PFSK-1 (cell line): ENCODE measurements at regions not wholly inside any gene's neighbourhood (a gene's known extent, or its start where the extent isn't known, plus 50 kb on each side); places are given as distances from the start of the nearest gene placed in this dataset.

Experiments
- FOXP2 ChIP-seq: optimal IDR thresholded peaks from 2 replicates; pipeline ENCODE3; 2011; ENCODE audit warnings: borderline replicate concordance, control low read depth, inconsistent platforms; ENCODE audit not compliant: insufficient read depth; ENCODE audit errors: extremely low read length, extremely low read depth
- POLR2AphosphoS5 ChIP-seq: IDR thresholded peaks from 2 replicates; pipeline ENCODE4 v1.6.1; 2012; ENCODE audit warnings: low read depth, mild to moderate bottlenecking, control low read depth, low read length, moderate library complexity
- SIN3A ChIP-seq: IDR thresholded peaks from 2 replicates; pipeline ENCODE4 v1.6.1; 2012; ENCODE audit warnings: mild to moderate bottlenecking, low read length, moderate library complexity, borderline replicate concordance; ENCODE audit not compliant: insufficient read depth
- TAF1 ChIP-seq: IDR thresholded peaks from 2 replicates; pipeline ENCODE4 v1.6.1; 2012; ENCODE audit warnings: low read length, control low read depth, borderline replicate concordance; ENCODE audit not compliant: insufficient read depth
- TF ChIP-seq, protein P1 (sequence below), 2 experiments: IDR thresholded peaks; 2 replicates each; pipeline versions ENCODE4 v1.6.1 to v1.8.0; 2011 to 2012; ENCODE audit warnings: low read depth in 2 of 2, low read length in 2 of 2, control low read depth in 1 of 2, inconsistent platforms in 1 of 2, mild to moderate bottlenecking in 1 of 2, moderate library complexity in 1 of 2; ENCODE audit not compliant: insufficient read depth in 1 of 2

DNA sequence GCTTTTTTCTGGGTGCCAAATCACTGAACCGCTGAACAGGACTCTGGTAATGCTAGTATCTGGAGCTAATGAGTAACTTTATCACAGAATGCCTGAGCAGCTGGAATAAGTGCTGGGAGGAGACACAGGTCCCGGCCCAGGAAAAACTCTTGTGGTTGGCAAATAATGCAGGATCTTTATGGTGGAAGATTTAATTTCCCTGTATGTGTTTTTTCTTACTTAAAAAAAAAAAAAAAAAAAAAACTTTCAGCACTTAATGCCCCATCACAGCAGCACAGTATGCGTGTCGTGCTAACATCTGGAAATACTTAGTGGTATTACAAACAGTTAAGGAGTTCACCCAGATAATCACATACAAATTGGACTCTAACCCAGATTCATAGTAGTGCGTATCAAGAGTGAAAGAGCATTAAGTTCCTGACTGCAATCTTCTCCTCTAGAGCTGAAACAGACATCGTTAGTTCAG, 220.7 kb downstream of the TOMM20 start:
- no peak for TF ChIP-seq POLR2AphosphoS5
- TF ChIP-seq FOXP2 = no peak
- TF ChIP-seq, protein P1, sequence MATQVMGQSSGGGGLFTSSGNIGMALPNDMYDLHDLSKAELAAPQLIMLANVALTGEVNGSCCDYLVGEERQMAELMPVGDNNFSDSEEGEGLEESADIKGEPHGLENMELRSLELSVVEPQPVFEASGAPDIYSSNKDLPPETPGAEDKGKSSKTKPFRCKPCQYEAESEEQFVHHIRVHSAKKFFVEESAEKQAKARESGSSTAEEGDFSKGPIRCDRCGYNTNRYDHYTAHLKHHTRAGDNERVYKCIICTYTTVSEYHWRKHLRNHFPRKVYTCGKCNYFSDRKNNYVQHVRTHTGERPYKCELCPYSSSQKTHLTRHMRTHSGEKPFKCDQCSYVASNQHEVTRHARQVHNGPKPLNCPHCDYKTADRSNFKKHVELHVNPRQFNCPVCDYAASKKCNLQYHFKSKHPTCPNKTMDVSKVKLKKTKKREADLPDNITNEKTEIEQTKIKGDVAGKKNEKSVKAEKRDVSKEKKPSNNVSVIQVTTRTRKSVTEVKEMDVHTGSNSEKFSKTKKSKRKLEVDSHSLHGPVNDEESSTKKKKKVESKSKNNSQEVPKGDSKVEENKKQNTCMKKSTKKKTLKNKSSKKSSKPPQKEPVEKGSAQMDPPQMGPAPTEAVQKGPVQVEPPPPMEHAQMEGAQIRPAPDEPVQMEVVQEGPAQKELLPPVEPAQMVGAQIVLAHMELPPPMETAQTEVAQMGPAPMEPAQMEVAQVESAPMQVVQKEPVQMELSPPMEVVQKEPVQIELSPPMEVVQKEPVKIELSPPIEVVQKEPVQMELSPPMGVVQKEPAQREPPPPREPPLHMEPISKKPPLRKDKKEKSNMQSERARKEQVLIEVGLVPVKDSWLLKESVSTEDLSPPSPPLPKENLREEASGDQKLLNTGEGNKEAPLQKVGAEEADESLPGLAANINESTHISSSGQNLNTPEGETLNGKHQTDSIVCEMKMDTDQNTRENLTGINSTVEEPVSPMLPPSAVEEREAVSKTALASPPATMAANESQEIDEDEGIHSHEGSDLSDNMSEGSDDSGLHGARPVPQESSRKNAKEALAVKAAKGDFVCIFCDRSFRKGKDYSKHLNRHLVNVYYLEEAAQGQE (IDR thresholded peaks at IDR 0.05; ENCODE audit: insufficient read depth in 1 of 2, low read depth in 2 of 2, low read length in 2 of 2) = no peak
- no peak for TF ChIP-seq SIN3A
- no peak for TF ChIP-seq TAF1

DNA sequence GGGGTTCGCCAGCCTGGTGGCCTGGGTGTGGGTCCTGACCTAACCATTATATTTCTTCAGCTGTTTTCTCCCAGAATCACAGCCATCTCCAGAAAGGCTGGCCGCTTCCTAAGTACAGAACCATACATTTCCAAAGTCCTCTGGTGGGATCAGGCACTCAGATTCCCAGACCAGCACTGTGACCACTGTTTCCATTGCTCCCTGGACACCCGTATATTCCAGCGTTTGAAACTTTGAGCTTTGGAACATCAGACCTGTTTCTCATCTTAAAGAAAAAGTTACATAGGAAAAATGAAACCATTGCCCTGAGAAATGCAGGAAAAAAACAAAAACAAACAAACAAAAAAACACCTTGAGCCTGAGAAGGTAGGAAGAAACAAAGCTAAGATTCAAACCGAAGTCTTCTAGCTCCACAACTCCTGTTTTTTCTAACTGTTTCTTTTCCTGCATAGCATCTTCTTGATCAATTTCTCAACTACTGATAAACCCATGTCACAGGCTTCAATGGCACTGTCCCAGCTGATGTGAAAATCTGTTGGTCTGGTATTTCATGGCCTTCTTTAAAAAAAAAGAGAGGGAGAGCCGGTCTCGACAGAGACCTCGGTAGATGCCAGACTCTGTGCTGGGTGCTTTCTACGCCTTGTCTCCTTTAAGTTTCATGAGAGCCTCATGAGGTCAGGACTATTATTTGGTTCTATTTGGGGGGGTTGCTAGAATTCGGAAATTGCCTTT, 221.3 kb downstream of the TOMM20 start:
- TF ChIP-seq, protein P1 (IDR thresholded peaks at IDR 0.05; ENCODE audit: insufficient read depth in 1 of 2, low read depth in 2 of 2, low read length in 2 of 2) = no peak
- TF ChIP-seq POLR2AphosphoS5 (no peak), TAF1 (no peak), FOXP2 (no peak), SIN3A (no peak)

DNA sequence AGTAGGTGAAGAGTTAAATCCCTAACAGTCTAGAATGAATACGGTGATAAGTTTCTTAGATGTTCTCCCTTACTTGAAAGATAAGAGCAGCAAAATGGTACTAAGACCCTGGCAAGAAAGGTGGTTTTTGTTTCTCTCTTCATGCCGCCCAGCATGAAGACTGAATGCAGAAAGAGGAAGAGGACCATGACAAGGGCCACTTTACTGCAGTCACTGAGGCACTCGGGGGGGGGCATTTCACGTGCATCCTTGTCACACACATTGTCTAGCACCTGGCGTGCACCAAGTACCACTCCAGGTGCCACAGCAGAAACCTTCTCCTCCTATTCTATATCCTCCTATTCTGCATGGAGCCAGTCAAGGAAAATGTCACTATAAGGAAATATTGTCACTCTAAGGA, 222.0 kb downstream of the TOMM20 start:
- TF ChIP-seq TAF1 = no peak
- TF ChIP-seq POLR2AphosphoS5 = no peak
- TF ChIP-seq SIN3A = no peak
- no peak for TF ChIP-seq FOXP2
- TF ChIP-seq, protein P1 (IDR thresholded peaks at IDR 0.05; ENCODE audit: insufficient read depth in 1 of 2, low read depth in 2 of 2, low read length in 2 of 2) = no peak

DNA sequence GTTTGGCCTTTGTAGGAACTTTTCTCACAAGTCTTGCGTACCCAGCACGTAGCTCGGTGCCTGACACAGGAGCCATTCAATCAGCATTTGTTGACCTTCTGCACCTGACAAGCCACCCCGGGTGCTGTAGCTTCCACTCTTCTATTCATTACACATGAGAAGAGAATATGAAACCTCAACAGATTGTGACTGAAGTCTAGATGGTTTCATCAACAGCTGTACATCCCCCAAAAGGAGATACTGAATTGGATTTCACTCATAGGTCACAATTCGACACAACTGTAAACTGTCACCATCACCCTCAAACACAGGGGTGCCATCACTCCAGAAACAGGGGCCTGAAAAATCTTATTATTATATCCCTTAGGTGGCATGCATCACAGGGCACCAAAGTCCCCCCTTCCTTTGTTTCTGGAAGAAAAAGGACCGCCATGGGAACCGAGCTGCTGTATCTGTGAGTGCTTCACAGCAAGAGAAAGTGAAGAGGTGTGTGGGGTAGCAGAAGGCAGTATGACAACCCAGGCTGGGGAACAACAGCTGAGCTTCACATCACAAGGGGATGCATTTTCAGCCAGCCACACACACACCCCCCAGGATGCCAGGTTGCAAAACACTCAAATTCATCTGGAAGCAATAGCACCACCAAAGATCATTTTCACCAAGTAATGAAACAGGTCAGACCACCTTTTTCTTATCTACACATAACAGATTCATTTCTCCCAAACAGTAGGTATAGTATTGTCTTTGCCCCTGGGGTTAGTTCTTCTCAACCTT, 225.7 kb downstream of the TOMM20 start:
- no peak for TF ChIP-seq TAF1
- TF ChIP-seq SIN3A = no peak
- TF ChIP-seq, protein P1 (IDR thresholded peaks at IDR 0.05; ENCODE audit: insufficient read depth in 1 of 2, low read depth in 2 of 2, low read length in 2 of 2) = no peak
